ENCODE measurements at regions not wholly inside any gene's neighbourhood (a gene's known extent, or its start where the extent isn't known, plus 50 kb on each side); places are given as distances from the start of the nearest gene placed in this dataset.
A peak's percentile ranks its signal among the peaks of the same experiment; 100 is the strongest.
"Not testable (repeated sequence)": the region's sequence is repeated elsewhere in the genome, so short reads cannot be mapped to it uniquely, and the experiment has no call there.

DNA sequence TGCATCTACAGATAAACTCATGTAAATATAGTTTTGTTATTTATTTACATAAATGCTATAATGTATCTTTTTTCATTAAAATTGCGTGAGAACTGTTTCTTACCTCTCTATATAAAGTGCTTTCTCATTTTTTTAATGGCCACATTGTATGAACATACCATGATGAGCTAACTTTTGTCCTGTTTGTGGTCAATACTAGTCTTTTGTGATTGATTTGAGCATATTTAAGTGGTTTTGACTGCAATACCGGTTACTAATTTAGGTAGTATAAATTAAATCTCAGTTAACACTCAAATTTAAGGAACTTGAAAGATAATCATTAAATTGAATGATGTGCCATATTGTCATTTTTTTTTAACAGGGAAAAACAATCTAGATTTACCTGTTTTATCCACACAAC lies 108.2 kb downstream of the HAUS1 start:
- no peak for DNase-seq (ENCODE audit: low spot score)
- no peaks in the 10 kb centered on the region for H3K9me3 Mint-ChIP-seq
- peaks cover 58% of the 10 kb centered on the region for H3K4me1 Mint-ChIP-seq (ENCODE audit: low read depth)
- no peak overlapping the region for H3K4me3 Mint-ChIP-seq
- H3K27ac Mint-ChIP-seq, result peak overlapping the region; percentile 81
- no peaks in the 10 kb centered on the region for H3K27me3 Mint-ChIP-seq (ENCODE audit: insufficient read depth)
- H3K36me3 Mint-ChIP-seq (ENCODE audit: low read depth), result peaks cover 27% of the 10 kb centered on the region
- intact Hi-C loops (cut with micrococcal nuclease), result loop anchor here (1.0 to 2.0 kb wide), 5 partner anchors 11 to 114 kb away; partner anchors contain the start of gene ATP5F1A

- Mint-ChIP-seq H3K4me1 (ENCODE audit: low read depth) (peaks cover 59% of the 10 kb centered on the region), H3K4me3 (no peak overlapping the region), H3K36me3 (ENCODE audit: low read depth) (peaks cover 28% of the 10 kb centered on the region), H3K9me3 (no peaks in the 10 kb centered on the region), H3K27ac (peak overlapping the region; percentile 37), H3K27me3 (ENCODE audit: insufficient read depth) (no peaks in the 10 kb centered on the region)
- no peak for DNase-seq (ENCODE audit: low spot score)
- intact Hi-C loops (cut with micrococcal nuclease), result loop anchor here (1.0 to 2.0 kb wide), 5 partner anchors 14 to 114 kb away; partner anchors contain the start of gene ATP5F1A
These were observed 109.1 kb downstream of the HAUS1 start for GRCh38 chr18:46213295-46213694.

GRCh38 chr18:46214435-46214834 lies 110.2 kb downstream of the HAUS1 start:
- Mint-ChIP-seq H3K27me3 (ENCODE audit: insufficient read depth) (no peaks in the 10 kb centered on the region), H3K9me3 (no peaks in the 10 kb centered on the region), H3K4me1 (ENCODE audit: low read depth) (peaks cover 56% of the 10 kb centered on the region), H3K27ac (no peak overlapping the region), H3K4me3 (no peak overlapping the region), H3K36me3 (ENCODE audit: low read depth) (peaks cover 34% of the 10 kb centered on the region)
- intact Hi-C loops (cut with micrococcal nuclease), result no loop called here
- no peak for DNase-seq (ENCODE audit: low spot score)

- Mint-ChIP-seq H3K36me3 (ENCODE audit: low read depth) (peaks cover 31% of the 10 kb centered on the region), H3K9me3 (no peaks in the 10 kb centered on the region), H3K4me3 (no peak overlapping the region), H3K27me3 (ENCODE audit: insufficient read depth) (no peaks in the 10 kb centered on the region), H3K27ac (no peak overlapping the region), H3K4me1 (ENCODE audit: low read depth) (peaks cover 50% of the 10 kb centered on the region)
- intact Hi-C loops (cut with micrococcal nuclease), result no loop called here
- DNase-seq (ENCODE audit: low spot score), result no peak
These were observed 111.9 kb downstream of the HAUS1 start for GRCh38 chr18:46215902-46216723.

DNA sequence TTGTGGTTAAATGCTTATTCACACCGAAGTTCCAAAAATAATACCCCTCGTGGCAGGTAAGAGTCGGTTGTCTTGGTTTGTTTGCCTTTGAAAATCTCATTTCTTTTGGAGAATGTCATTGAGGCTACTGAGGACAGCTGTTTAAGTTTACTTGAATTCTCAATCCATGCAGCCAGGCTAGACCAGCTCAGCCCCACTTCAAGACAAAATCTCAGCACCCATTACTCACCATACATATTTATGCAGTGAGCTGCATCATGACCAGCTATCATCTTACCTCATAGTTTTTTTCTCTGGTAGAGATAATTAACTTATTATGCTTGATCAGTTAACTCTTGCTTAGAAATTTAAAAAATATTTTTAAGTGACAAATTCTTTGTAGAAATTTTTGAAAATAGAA lies 115.9 kb downstream of the HAUS1 start:
- Mint-ChIP-seq H3K27me3 (ENCODE audit: insufficient read depth) (no peaks in the 10 kb centered on the region), H3K27ac (no peak overlapping the region), H3K4me1 (ENCODE audit: low read depth) (peaks cover 56% of the 10 kb centered on the region), H3K36me3 (ENCODE audit: low read depth) (peaks cover 29% of the 10 kb centered on the region), H3K9me3 (no peaks in the 10 kb centered on the region), H3K4me3 (no peak overlapping the region)
- no peak for DNase-seq (ENCODE audit: low spot score)
- intact Hi-C loops (cut with micrococcal nuclease), result no loop called here

DNA sequence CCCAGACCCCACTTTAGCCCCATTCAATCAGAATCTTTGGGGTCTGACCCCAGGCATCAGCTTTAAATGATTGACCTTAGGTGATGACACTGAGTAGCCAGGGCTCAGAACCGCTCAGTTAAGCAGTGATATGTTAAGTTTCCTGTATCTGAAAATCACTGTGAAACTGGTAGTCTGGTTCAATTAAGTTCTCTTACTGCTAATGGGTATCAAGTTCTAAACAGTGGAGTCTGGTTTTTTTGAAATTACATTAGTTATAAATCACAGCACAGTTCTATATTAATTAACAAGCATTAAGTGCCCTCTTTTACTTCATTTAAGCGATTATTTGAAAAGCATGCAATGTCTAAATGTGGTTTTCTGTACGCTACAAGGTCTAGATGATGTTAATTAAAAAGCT lies 117.9 kb downstream of the HAUS1 start:
- Mint-ChIP-seq H3K9me3 (no peaks in the 10 kb centered on the region), H3K27me3 (ENCODE audit: insufficient read depth) (no peaks in the 10 kb centered on the region), H3K36me3 (ENCODE audit: low read depth) (peaks cover 19% of the 10 kb centered on the region), H3K27ac (no peak overlapping the region), H3K4me1 (ENCODE audit: low read depth) (peaks cover 60% of the 10 kb centered on the region), H3K4me3 (no peak overlapping the region)
- DNase-seq (ENCODE audit: low spot score), result no peak
- intact Hi-C loops (cut with micrococcal nuclease), result no loop called here

GRCh38 chr18:46222710-46223360 lies 118.7 kb downstream of the HAUS1 start:
- Mint-ChIP-seq H3K27ac (peak overlapping the region; percentile 56), H3K4me3 (no peak overlapping the region), H3K27me3 (ENCODE audit: insufficient read depth) (no peaks in the 10 kb centered on the region), H3K9me3 (no peaks in the 10 kb centered on the region), H3K36me3 (ENCODE audit: low read depth) (peaks cover 14% of the 10 kb centered on the region), H3K4me1 (ENCODE audit: low read depth) (peaks cover 60% of the 10 kb centered on the region)
- no peak for DNase-seq (ENCODE audit: low spot score)
- intact Hi-C loops (cut with micrococcal nuclease), result loop anchor here (1.0 kb wide), 2 partner anchors 11 to 27 kb away; no protein-coding TSS in a partner anchor

- Mint-ChIP-seq H3K36me3 (ENCODE audit: low read depth) (peaks cover 5% of the 10 kb centered on the region), H3K27me3 (ENCODE audit: insufficient read depth) (no peaks in the 10 kb centered on the region), H3K4me3 (no peak overlapping the region), H3K9me3 (no peaks in the 10 kb centered on the region), H3K27ac (peak overlapping the region; percentile 49), H3K4me1 (ENCODE audit: low read depth) (peaks cover 54% of the 10 kb centered on the region)
- intact Hi-C loops (cut with micrococcal nuclease), result no loop called here
- no peak for DNase-seq (ENCODE audit: low spot score)
These were observed 120.1 kb downstream of the HAUS1 start for GRCh38 chr18:46224181-46224775.

- Mint-ChIP-seq H3K27me3 (ENCODE audit: insufficient read depth) (no peaks in the 10 kb centered on the region), H3K9me3 (no peaks in the 10 kb centered on the region), H3K4me1 (ENCODE audit: low read depth) (peaks cover 47% of the 10 kb centered on the region), H3K27ac (no peak overlapping the region), H3K36me3 (ENCODE audit: low read depth) (peaks cover 3% of the 10 kb centered on the region), H3K4me3 (no peak overlapping the region)
- no peak for DNase-seq (ENCODE audit: low spot score)
- intact Hi-C loops (cut with micrococcal nuclease), result no loop called here
These were observed 122.3 kb downstream of the HAUS1 start for GRCh38 chr18:46226461-46226860.

DNA sequence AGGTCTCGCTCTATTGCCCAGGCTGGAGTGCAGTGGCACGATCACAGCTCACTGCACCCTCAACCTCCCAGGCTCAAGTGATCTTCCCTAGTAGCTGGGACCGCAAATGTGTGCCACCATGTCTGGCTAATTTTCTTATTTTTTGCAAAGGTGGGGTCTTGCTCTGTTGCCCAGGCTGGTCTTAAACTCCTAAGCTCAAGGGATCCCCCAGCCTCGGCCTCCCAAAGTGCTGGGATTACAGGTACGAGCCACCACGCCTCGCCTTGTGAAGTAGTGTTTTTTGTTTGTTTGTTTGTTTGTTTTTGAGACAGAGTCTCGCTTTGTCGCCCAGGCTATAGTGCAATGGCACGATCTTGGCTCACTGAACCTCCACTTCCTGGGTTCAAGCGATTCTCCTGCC lies 125.5 kb downstream of the HAUS1 start:
- H3K36me3 Mint-ChIP-seq (ENCODE audit: low read depth); H3K27me3 Mint-ChIP-seq (ENCODE audit: insufficient read depth); H3K9me3 Mint-ChIP-seq; intact Hi-C loops (cut with micrococcal nuclease); H3K4me3 Mint-ChIP-seq; DNase-seq (ENCODE audit: low spot score); H3K27ac Mint-ChIP-seq: not testable (repeated sequence)
- peaks cover 23% of the 10 kb centered on the region for H3K4me1 Mint-ChIP-seq (ENCODE audit: low read depth)

DNA sequence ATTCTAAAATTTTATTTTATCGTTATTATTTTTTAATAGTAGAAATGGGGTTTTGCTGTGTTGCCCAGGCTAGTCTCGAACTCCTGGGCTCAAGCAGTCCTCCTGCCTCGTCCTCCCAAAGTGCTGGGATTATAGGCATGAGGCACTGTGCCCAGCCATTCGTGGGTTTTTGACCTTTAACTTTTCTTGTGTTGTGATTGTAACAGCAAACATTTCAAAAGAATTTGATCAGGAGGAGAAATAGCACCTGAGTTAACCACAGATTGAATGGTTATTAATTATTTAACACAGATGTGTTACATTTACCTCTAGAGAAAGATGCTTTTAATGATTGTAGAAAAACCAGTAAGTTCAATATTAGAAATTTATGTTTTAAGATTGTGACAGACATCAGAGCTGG lies 132.0 kb downstream of the HAUS1 start:
- no peak for DNase-seq (ENCODE audit: low spot score)
- intact Hi-C loops (cut with micrococcal nuclease), result no loop called here

DNA sequence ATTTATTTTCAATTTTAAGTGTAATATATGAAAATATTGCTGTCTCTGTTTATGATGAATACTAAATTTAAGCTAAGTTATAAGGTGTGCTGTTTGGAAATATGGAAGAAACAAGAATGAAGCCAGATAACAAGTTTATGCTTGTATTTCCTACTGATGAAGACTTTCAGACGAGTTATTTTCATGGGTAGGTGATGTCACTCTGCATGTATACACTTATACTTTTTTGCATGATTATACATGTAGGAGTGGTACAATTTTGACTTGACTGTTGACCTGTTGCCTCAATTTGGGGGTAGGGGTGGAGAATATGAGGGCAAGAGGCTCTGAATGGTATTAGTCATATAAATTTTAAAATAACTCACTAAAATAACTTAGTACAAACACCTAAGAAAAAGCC lies 133.7 kb downstream of the HAUS1 start:
- no peaks in the 10 kb centered on the region for H3K27me3 Mint-ChIP-seq (ENCODE audit: insufficient read depth)
- intact Hi-C loops (cut with micrococcal nuclease), result no loop called here
- peaks cover 16% of the 10 kb centered on the region for H3K4me1 Mint-ChIP-seq (ENCODE audit: low read depth)

More for the DNA sequence above, 132.0 kb downstream of the HAUS1 start:
- peaks cover 16% of the 10 kb centered on the region for H3K4me1 Mint-ChIP-seq (ENCODE audit: low read depth)
- H3K9me3 Mint-ChIP-seq, result no peaks in the 10 kb centered on the region
- no peaks in the 10 kb centered on the region for H3K27me3 Mint-ChIP-seq (ENCODE audit: insufficient read depth)
- no peak overlapping the region for H3K27ac Mint-ChIP-seq
- H3K36me3 Mint-ChIP-seq (ENCODE audit: low read depth), result peaks cover 26% of the 10 kb centered on the region
- H3K4me3 Mint-ChIP-seq, result no peak overlapping the region

DNA sequence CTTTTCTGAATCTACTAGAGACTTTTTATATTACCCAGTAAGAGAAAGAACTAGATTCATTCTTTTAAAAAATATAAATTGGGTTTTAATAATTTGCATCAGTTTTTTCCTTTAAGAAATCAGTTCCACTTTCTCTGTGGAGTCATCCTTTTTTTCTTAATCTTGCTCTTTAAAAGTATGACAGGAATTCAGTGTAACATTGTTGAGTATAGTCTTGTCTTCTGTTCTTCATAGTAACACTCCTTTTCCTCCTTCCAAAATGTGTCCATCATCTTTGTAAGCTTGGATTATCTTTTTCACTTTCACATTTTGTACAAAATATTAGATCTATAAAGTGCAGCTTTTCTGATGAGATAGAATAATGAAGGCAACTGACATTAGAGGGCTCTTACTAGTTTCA lies 135.4 kb downstream of the HAUS1 start:
- intact Hi-C loops (cut with micrococcal nuclease), result no loop called here
- H3K4me1 Mint-ChIP-seq (ENCODE audit: low read depth), result peaks cover 18% of the 10 kb centered on the region
- no peaks in the 10 kb centered on the region for H3K27me3 Mint-ChIP-seq (ENCODE audit: insufficient read depth)
- no peak overlapping the region for H3K4me3 Mint-ChIP-seq
- no peak for DNase-seq (ENCODE audit: low spot score)
- peaks cover 27% of the 10 kb centered on the region for H3K36me3 Mint-ChIP-seq (ENCODE audit: low read depth)
- H3K27ac Mint-ChIP-seq, result no peak overlapping the region
- H3K9me3 Mint-ChIP-seq, result no peaks in the 10 kb centered on the region

More for the DNA sequence above, 133.7 kb downstream of the HAUS1 start:
- no peak overlapping the region for H3K27ac Mint-ChIP-seq
- H3K36me3 Mint-ChIP-seq (ENCODE audit: low read depth), result peaks cover 26% of the 10 kb centered on the region
- no peaks in the 10 kb centered on the region for H3K9me3 Mint-ChIP-seq
- no peak overlapping the region for H3K4me3 Mint-ChIP-seq
- no peak for DNase-seq (ENCODE audit: low spot score)
